Lung (tissue), 11 donors: ENCODE measurements at regions not wholly inside any gene's neighbourhood (a gene's known extent, or its start where the extent isn't known, plus 50 kb on each side); places are given as distances from the start of the nearest gene placed in this dataset.
A peak's percentile ranks its signal among the peaks of the same experiment; 100 is the strongest.

Experiments
- ATAC-seq: fragments of 200-7000 bp; cut with Tn5 transposase; one replicate; pipeline ENCODE4 v1.9.1; 2020; ENCODE audit warnings: moderate number of reproducible peaks; ENCODE audit not compliant: insufficient read depth, low FRiP score
- DNase-seq, 3 donors: peaks; one replicate each; pipeline ENCODE4 v3.0.0-alpha.2; 2013 to 2017
- H3K27ac ChIP-seq, 2 donors: one replicate each; pipeline ENCODE4 v1.5.1; 2013; ENCODE audit warnings: mild to moderate bottlenecking in 2 of 2, moderate library complexity in 2 of 2, control low read depth in 1 of 2, inconsistent platforms in 1 of 2, low read depth in 1 of 2, low read length in 1 of 2
- H3K27me3 ChIP-seq, 3 donors: one replicate each; pipeline ENCODE4 v1.5.1; 2013; ENCODE audit warnings: low read length in 2 of 3; ENCODE audit not compliant: control insufficient read depth in 3 of 3, insufficient read depth in 3 of 3
- H3K36me3 ChIP-seq, 4 donors: one replicate each; pipeline ENCODE4 v1.5.1; 2013; ENCODE audit warnings: low read length in 4 of 4, mild to moderate bottlenecking in 1 of 4, moderate library complexity in 1 of 4; ENCODE audit not compliant: control insufficient read depth in 4 of 4, insufficient read depth in 4 of 4
- H3K4me1 ChIP-seq, 5 donors: one replicate each; pipeline ENCODE4 v1.5.1; 2013; ENCODE audit warnings: low read length in 5 of 5, mild to moderate bottlenecking in 2 of 5, moderate library complexity in 1 of 5; ENCODE audit not compliant: control insufficient read depth in 5 of 5, insufficient read depth in 5 of 5
- H3K4me3 ChIP-seq: one replicate; pipeline ENCODE4 v1.5.1; 2013; ENCODE audit warnings: mild to moderate bottlenecking, control low read depth, moderate library complexity
- H3K9ac ChIP-seq, 2 donors: one replicate each; pipeline ENCODE4 v1.5.1; 2013; ENCODE audit warnings: low read length in 2 of 2, control low read depth in 1 of 2; ENCODE audit not compliant: insufficient read depth in 1 of 2
- H3K9me3 ChIP-seq, 4 donors: one replicate each; pipeline ENCODE4 v1.5.1; 2013; ENCODE audit warnings: low read length in 3 of 4, mild to moderate bottlenecking in 1 of 4, moderate library complexity in 1 of 4; ENCODE audit not compliant: control insufficient read depth in 4 of 4, insufficient read depth in 3 of 4
- WGBS, 2 donors: extraction: QIAGEN DNeasy Blood & Tissue Kit; methylation state at CpG; one replicate each; pipeline ENCODE4 v1.1.7; 2013; 5-methylcytosine and 5-hydroxymethylcytosine counted together
- TF ChIP-seq, protein P1 (sequence below): IDR thresholded peaks from 2 replicates; pipeline ENCODE4 v1.5.1; 2012; ENCODE audit warnings: mild to moderate bottlenecking; ENCODE audit errors: control extremely low read depth, extremely low read depth
- donor health status: control.
- donor health status: control.
- donor health status: Bipolar disorder and iron deficiency.
- donor health status: healthy.
- donor health status: DM: yes; HTN: yes; CAD: no.

- no peak for ATAC-seq
- Histone ChIP-seq H3K36me3 (no peaks in the 10 kb centered on the region), H3K9ac (no peak overlapping the region), H3K27ac (no peak overlapping the region), H3K4me1 (peaks cover 0 to 1% (median 0%) of the 10 kb centered on the region in 5 donors), H3K27me3 (no peaks in the 10 kb centered on the region), H3K4me3 (no peak overlapping the region), H3K9me3 (no peaks in the 10 kb centered on the region)
- DNase-seq: no peak
- TF ChIP-seq, protein P1, sequence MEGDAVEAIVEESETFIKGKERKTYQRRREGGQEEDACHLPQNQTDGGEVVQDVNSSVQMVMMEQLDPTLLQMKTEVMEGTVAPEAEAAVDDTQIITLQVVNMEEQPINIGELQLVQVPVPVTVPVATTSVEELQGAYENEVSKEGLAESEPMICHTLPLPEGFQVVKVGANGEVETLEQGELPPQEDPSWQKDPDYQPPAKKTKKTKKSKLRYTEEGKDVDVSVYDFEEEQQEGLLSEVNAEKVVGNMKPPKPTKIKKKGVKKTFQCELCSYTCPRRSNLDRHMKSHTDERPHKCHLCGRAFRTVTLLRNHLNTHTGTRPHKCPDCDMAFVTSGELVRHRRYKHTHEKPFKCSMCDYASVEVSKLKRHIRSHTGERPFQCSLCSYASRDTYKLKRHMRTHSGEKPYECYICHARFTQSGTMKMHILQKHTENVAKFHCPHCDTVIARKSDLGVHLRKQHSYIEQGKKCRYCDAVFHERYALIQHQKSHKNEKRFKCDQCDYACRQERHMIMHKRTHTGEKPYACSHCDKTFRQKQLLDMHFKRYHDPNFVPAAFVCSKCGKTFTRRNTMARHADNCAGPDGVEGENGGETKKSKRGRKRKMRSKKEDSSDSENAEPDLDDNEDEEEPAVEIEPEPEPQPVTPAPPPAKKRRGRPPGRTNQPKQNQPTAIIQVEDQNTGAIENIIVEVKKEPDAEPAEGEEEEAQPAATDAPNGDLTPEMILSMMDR: no peak
- WGBS, 2 donors: 97 to 100% methylated on average over 6 of the region's 6 CpGs
These were observed 134.7 kb upstream of the SPDL1 start for GRCh38 chr5:169448826-169449225.

GRCh38 chr5:169445191-169445590 lies 138.4 kb upstream of the SPDL1 start:
- H3K9me3 ChIP-seq: no peaks in the 10 kb centered on the region
- peaks cover 2 to 25% (median 7%) of the 10 kb centered on the region in 5 donors for H3K4me1 ChIP-seq
- no peak for DNase-seq
- TF ChIP-seq, protein P1: no peak
- no peak overlapping the region for H3K4me3 ChIP-seq
- no peaks in the 10 kb centered on the region for H3K36me3 ChIP-seq
- no peaks in the 10 kb centered on the region for H3K27me3 ChIP-seq
- no peak overlapping the region for H3K27ac ChIP-seq
- no peak overlapping the region for H3K9ac ChIP-seq
- WGBS, 2 donors: 92 to 98% methylated on average over 2 of the region's 2 CpGs
- ATAC-seq: no peak

- peaks cover 0 to 1% (median 0%) of the 10 kb centered on the region in 4 donors for H3K9me3 ChIP-seq
- H3K27me3 ChIP-seq: no peaks in the 10 kb centered on the region
- H3K4me3 ChIP-seq: no peak overlapping the region
- H3K36me3 ChIP-seq: no peaks in the 10 kb centered on the region
- peaks cover 2 to 25% (median 7%) of the 10 kb centered on the region in 5 donors for H3K4me1 ChIP-seq
- TF ChIP-seq, protein P1: no peak
- 50 to 72% methylated on average over 9 of the region's 9 CpGs for WGBS, 2 donors
- no peak overlapping the region for H3K27ac ChIP-seq
- ATAC-seq (no peak), DNase-seq (peak in 1 of 3 donors; percentile 20)
- no peak overlapping the region for H3K9ac ChIP-seq
These were observed 140.4 kb upstream of the SPDL1 start for GRCh38 chr5:169442913-169443784.
